Heart left ventricle (tissue), 16 donors: ENCODE measurements at regions not wholly inside any gene's neighbourhood (a gene's known extent, or its start where the extent isn't known, plus 50 kb on each side); places are given as distances from the start of the nearest gene placed in this dataset.

Source experiments
- ATAC-seq, 4 donors: fragments of 200-7000 bp; cut with Tn5 transposase; one replicate each; pipeline ENCODE4 v1.9.1; 2020 to 2022; ENCODE audit warnings: moderate library complexity in 4 of 4, mild to moderate bottlenecking in 3 of 4, moderate number of reproducible peaks in 1 of 4
- DNase-seq, 5 donors: peaks; one replicate each; pipeline ENCODE4 v3.0.0-alpha.2; 2020
- H3K27ac ChIP-seq, 12 donors: fragments of 200-600 bp; sonication (generic) in 4 of 12; one replicate each; pipeline versions ENCODE4 v1.5.0 to v1.8.0; 2016 to 2022; ENCODE audit warnings: mild to moderate bottlenecking in 2 of 12
- H3K27me3 ChIP-seq, 9 donors: fragments of 200-600 bp; sonication (generic) in 2 of 9; one replicate each; pipeline versions ENCODE4 v1.5.1 to v1.8.0; 2016 to 2022; ENCODE audit warnings: mild to moderate bottlenecking in 3 of 9
- H3K36me3 ChIP-seq, 9 donors: fragments of 200-600 bp; sonication (generic) in 2 of 9; one replicate each; pipeline versions ENCODE4 v1.5.0 to v1.8.0; 2018 to 2022; ENCODE audit warnings: mild to moderate bottlenecking in 2 of 9
- H3K4me1 ChIP-seq, 12 donors: fragments of 200-600 bp; sonication (generic) in 4 of 12; one replicate each; pipeline versions ENCODE4 v1.5.0 to v1.8.0; 2016 to 2022; ENCODE audit warnings: mild to moderate bottlenecking in 3 of 12
- H3K4me3 ChIP-seq, 12 donors: fragments of 200-600 bp; sonication (generic) in 4 of 12; one replicate each; pipeline versions ENCODE4 v1.5.0 to v1.8.0; 2017 to 2022; ENCODE audit warnings: mild to moderate bottlenecking in 9 of 12, moderate library complexity in 4 of 12
- H3K9me3 ChIP-seq, 12 donors: fragments of 200-600 bp; sonication (generic) in 4 of 12; one replicate each; pipeline versions ENCODE4 v1.5.0 to v1.8.0; 2016 to 2022; ENCODE audit warnings: mild to moderate bottlenecking in 1 of 12
- POLR2A ChIP-seq, 2 donors: fragments of 450-650 bp; IDR thresholded peaks; one replicate each; pipeline ENCODE4 v1.6.1; 2017; ENCODE audit warnings: antibody characterized with exemption in 2 of 2, mild to moderate bottlenecking in 2 of 2, moderate library complexity in 2 of 2
- WGBS, 4 donors: extraction: QIAGEN DNeasy Blood & Tissue Kit in 2 of 4; methylation state at CpG; one replicate each; pipeline versions ENCODE4 v1.1.5 to v1.1.7; 2013 to 2018; 5-methylcytosine and 5-hydroxymethylcytosine counted together
- intact Hi-C, 10 donors: fragments of 100-400 bp; cut with DNase I; formaldehyde crosslinking; loops; one replicate each; pipeline versions ENCODE4 v1.11.1 to v1.14.2; 2022
- TF ChIP-seq, protein P1 (sequence below), 12 donors: fragments of 200-600 bp; sonication (generic) in 4 of 12; IDR thresholded peaks; one replicate each; pipeline versions ENCODE4 v1.5.0 to v1.8.0; 2018 to 2022; ENCODE audit warnings: antibody characterized with exemption in 12 of 12, mild to moderate bottlenecking in 5 of 12
- donor health status: ischemic (EF 13 %, LVEDD 7.1; RV severe dilation, severe dysfunction).
- donor health status: healthy with polysubstance abuse.
- donor health status: DM: no; HTN: yes; CAD: no.
- donor health status: DM: no; HTN: no; CAD: no.
- donor health status: ischemic (EF 25% LVEDD 6.9; RV normal size, moderate dysfunction).
- donor health status: ischemic (EF 25% LVEDD 5.7; RV mildly dilated, moderate dysfunction).
- donor health status: healthy.
- donor health status: DM: yes; HTN: yes; CAD: no.
- donor health status: ischemic (EF 35%, LVEDD 5.7; RV mildly dilated, moderate dysfunction).
- donor health status: nonischemic (EF 11% LVEDD 7.7; RV severe dilation, severe dysfunction).
- donor health status: DM: yes; HTN: yes; CAD: no.
- donor health status: PGD.
- donor health status: ischemic (EF 29% LVEDD 5.4; RV normal size, mild dysfunction).
- donor health status: nonischemic (EF 23%, LVEDD 6.1; RV moderate dilation, normal function).

DNA sequence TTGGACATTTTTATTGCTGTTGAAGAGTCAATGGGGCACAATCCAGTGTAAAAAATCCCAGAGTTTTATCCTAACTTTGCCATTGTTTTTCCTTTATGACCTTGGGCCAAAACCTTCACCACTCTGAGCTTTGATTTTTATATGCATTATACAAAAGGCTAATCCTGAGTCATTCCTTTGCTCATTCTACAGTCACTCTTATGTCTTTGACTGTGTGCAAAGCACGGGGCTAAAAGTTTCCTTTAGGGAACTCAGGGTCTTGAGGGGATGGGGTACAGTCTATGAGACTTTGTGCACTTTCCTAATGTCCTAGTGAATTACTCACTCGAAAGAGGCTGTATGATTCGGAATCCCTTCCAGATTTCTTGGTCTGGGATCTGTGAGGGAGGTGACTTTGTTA, 543.2 kb upstream of the CAMK1G start:
- no peaks in the 10 kb centered on the region for H3K9me3 ChIP-seq
- H3K36me3 ChIP-seq = no peaks in the 10 kb centered on the region
- H3K4me1 ChIP-seq = peaks cover 0 to 11% (median 0%) of the 10 kb centered on the region in 12 donors
- H3K27ac ChIP-seq = no peak overlapping the region
- ATAC-seq (no peak), DNase-seq (no peak)
- 92 to 97% (median 94%) methylated on average over 3 of the region's 3 CpGs for WGBS, 4 donors
- peaks cover 0 to 4% (median 0%) of the 10 kb centered on the region in 9 donors for H3K27me3 ChIP-seq
- no peak for TF ChIP-seq POLR2A (IDR thresholded peaks at IDR 0.05)
- TF ChIP-seq, protein P1, sequence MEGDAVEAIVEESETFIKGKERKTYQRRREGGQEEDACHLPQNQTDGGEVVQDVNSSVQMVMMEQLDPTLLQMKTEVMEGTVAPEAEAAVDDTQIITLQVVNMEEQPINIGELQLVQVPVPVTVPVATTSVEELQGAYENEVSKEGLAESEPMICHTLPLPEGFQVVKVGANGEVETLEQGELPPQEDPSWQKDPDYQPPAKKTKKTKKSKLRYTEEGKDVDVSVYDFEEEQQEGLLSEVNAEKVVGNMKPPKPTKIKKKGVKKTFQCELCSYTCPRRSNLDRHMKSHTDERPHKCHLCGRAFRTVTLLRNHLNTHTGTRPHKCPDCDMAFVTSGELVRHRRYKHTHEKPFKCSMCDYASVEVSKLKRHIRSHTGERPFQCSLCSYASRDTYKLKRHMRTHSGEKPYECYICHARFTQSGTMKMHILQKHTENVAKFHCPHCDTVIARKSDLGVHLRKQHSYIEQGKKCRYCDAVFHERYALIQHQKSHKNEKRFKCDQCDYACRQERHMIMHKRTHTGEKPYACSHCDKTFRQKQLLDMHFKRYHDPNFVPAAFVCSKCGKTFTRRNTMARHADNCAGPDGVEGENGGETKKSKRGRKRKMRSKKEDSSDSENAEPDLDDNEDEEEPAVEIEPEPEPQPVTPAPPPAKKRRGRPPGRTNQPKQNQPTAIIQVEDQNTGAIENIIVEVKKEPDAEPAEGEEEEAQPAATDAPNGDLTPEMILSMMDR (IDR thresholded peaks at IDR 0.05) = no peak
- intact Hi-C loops = no loop called here
- H3K4me3 ChIP-seq = no peak overlapping the region

DNA sequence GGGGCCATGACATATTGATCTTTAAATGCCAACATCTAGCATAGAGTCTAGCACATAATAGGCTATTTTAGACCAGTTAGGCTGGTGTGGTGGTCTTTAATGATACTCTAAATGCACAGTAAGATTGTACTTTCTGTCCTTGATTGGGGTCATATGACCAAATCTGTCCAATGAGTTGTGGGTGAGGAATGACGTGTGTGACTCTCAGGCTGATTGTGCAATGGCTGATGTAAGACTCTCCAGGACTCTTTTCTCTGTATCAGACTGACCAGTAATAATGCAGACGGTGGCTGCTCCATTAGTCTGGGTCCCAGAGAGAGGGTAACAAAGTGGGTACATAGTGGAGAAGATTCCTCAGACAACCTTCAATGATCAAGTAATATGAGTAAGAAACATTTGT, 541.6 kb upstream of the CAMK1G start:
- Histone ChIP-seq H3K9me3 (no peaks in the 10 kb centered on the region), H3K27ac (no peak overlapping the region), H3K4me1 (peaks cover 0 to 11% (median 0%) of the 10 kb centered on the region in 12 donors), H3K36me3 (no peaks in the 10 kb centered on the region), H3K27me3 (peaks cover 0 to 4% (median 0%) of the 10 kb centered on the region in 9 donors), H3K4me3 (no peak overlapping the region)
- ATAC-seq (no peak), DNase-seq (no peak)
- intact Hi-C loops = no loop called here
- 79 to 90% (median 83%) methylated on average over 2 of the region's 2 CpGs for WGBS, 4 donors
- TF ChIP-seq, protein P1 (IDR thresholded peaks at IDR 0.05) = no peak
- no peak for TF ChIP-seq POLR2A (IDR thresholded peaks at IDR 0.05)

DNA sequence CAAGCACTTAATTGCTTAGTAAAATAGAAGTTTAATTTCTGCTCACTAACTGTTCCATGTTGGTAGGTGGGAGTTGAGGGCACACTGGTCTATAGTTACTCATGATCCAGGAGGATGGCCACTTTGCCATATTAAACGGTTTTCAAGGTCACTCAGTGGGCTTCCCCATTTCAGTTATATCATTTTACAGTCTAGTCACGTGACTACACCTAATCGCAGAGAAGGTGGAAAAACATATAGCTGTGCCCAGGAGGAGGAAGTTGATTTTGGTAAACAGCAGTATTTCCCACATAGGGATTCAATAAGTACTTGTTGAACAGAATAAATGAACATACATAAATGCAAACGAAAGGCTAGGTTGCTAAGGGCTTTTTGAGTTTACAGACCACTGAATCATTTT, 541.1 kb upstream of the CAMK1G start:
- 84 to 89% (median 86%) methylated on average over 4 of the region's 4 CpGs for WGBS, 4 donors
- intact Hi-C loops = no loop called here
- Histone ChIP-seq H3K36me3 (no peaks in the 10 kb centered on the region), H3K27ac (no peak overlapping the region), H3K27me3 (peaks cover 0 to 4% (median 0%) of the 10 kb centered on the region in 9 donors), H3K9me3 (no peaks in the 10 kb centered on the region), H3K4me3 (no peak overlapping the region), H3K4me1 (peaks cover 0 to 11% (median 0%) of the 10 kb centered on the region in 12 donors)
- ATAC-seq (no peak), DNase-seq (no peak)
- TF ChIP-seq, protein P1 (IDR thresholded peaks at IDR 0.05) = no peak
- no peak for TF ChIP-seq POLR2A (IDR thresholded peaks at IDR 0.05)

DNA sequence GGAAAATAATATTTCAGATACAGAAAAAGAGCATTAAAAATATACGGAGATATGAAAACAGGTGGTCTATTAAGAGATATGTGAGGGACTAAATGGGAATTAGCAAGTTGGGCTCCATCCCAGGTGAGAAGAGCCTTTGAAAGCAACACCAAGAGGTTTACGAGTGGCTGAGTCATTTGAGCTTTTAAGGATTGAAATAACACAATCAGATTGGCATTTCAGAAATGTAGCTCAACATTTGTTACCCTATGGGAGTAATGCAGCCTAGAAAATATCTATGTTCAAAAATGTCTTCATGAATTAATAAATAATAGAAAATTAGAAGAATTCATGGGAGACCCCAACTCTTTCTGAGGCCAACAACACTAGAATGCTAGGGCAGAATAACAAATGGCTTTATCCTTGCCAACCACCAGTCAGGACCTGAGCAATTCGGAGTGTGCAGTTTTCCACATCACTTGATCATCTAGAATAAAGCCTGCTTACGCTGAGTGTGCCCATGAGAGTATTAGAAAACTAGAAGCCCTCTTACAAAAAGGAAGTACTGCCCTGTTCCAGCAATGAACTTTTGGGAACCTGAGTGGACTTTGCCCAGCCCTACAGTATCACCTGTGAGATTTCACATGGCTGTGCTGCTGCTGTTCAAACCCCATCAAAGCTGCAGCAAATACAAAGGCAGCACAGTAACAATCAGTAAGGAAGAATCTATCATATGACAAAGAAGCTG, 538.0 kb upstream of the CAMK1G start:
- Histone ChIP-seq H3K4me1 (no peaks in the 10 kb centered on the region), H3K4me3 (no peak overlapping the region), H3K36me3 (no peaks in the 10 kb centered on the region), H3K9me3 (no peaks in the 10 kb centered on the region), H3K27ac (no peak overlapping the region), H3K27me3 (peaks cover 0 to 4% (median 0%) of the 10 kb centered on the region in 9 donors)
- ATAC-seq (no peak), DNase-seq (no peak)
- intact Hi-C loops = no loop called here
- 77 to 80% (median 80%) methylated on average over 4 of the region's 4 CpGs for WGBS, 4 donors
- TF ChIP-seq, protein P1 (IDR thresholded peaks at IDR 0.05) = no peak
- no peak for TF ChIP-seq POLR2A (IDR thresholded peaks at IDR 0.05)
